Stimulated activated naive CD8-positive, alpha-beta T cell treated with anti-CD3 and anti-CD28 coated beads, Interleukin-15, Interleukin-2, amounts not matched to agents 100 ng/mL and 50 ng/mL, for 24 hours (primary cell): ENCODE measurements at regions not wholly inside any gene's neighbourhood (a gene's known extent, or its start where the extent isn't known, plus 50 kb on each side); places are given as distances from the start of the nearest gene placed in this dataset.
"Not testable (repeated sequence)": the region's sequence is repeated elsewhere in the genome, so short reads cannot be mapped to it uniquely, and the experiment has no call there.

Experiments used
- H3K27ac Mint-ChIP-seq: one replicate; pipeline ENCODE4 v1.8.0; 2021; ENCODE audit warnings: mild to moderate bottlenecking, mixed read lengths
- H3K27me3 Mint-ChIP-seq: one replicate; pipeline ENCODE4 v1.8.0; 2021; ENCODE audit warnings: mixed read lengths
- H3K36me3 Mint-ChIP-seq: one replicate; pipeline ENCODE4 v1.8.0; 2021; ENCODE audit warnings: low read depth, mixed read lengths
- H3K4me1 Mint-ChIP-seq: one replicate; pipeline ENCODE4 v1.8.0; 2021; ENCODE audit warnings: low read depth, mixed read lengths
- H3K4me3 Mint-ChIP-seq: one replicate; pipeline ENCODE4 v1.8.0; 2021; ENCODE audit warnings: mild to moderate bottlenecking, mixed read lengths
- H3K9me3 Mint-ChIP-seq: one replicate; pipeline ENCODE4 v1.8.0; 2021; ENCODE audit warnings: mixed read lengths

DNA sequence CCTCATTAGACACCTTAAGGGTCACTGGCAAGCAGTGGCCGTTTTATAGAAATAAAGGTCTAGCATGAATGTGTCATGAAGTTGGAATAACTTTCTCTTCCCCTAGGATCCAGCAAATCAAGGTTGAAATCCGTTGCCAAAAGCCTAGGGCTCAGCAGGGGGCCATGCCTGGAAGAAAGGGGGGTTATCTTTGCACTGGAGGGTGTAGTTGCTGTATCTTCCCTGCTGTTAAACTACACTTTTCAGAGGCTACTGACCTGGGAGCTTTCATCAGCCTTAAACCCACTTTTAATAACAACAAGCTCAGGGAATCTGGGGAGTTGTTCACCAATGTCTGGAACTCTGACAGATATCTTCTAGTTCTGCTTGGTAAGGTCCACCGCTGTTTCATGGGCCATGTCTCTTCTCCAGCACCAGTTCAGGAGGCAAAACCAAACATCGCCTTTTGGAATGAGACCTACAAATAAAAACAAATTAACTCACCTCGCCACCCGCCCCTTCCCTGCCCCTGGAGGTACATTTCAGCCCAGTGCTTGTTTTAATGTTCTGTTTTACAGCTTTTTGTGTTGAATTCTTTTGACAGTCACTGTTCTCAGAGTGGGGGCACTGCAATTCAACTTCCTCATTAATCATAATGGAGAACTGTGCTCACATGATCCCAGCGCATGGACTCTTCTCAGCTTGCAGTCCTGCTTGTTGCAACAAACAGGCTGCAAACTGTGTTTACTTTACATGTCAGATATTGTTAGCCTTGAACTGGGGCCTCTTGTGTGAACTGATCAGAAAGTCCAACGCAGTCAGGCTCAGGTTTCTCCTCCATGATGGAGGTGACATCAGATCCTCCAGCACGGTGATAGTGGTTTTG, 508.7 kb downstream of the KCNJ2 start:
- H3K9me3 Mint-ChIP-seq: no peaks in the 10 kb centered on the region

DNA sequence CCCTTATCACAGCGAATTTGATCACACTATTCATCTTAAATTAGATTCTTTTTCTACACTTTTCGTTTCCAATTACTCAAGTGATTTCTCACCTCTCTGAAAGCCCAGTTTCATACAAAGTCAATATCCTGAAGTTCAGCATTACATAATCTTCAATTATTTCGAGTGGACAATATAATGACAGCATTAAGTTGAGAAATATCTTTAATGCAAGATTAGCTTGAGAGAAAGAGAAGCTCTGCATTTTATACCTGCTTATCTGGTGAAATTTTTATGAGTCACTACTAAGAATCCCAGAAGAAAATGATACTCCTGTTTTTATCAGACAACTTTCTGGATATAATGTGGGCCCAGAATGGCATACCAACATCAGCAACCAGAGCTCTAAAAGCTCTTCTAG, 509.6 kb downstream of the KCNJ2 start:
- H3K27me3 Mint-ChIP-seq: no peaks in the 10 kb centered on the region
- no peaks in the 10 kb centered on the region for H3K4me1 Mint-ChIP-seq
- H3K9me3 Mint-ChIP-seq: no peaks in the 10 kb centered on the region
- no peaks in the 10 kb centered on the region for H3K36me3 Mint-ChIP-seq
- no peak overlapping the region for H3K4me3 Mint-ChIP-seq
- no peak overlapping the region for H3K27ac Mint-ChIP-seq

More for the DNA sequence above, 508.7 kb downstream of the KCNJ2 start:
- H3K27me3 Mint-ChIP-seq: no peaks in the 10 kb centered on the region
- H3K4me1 Mint-ChIP-seq: no peaks in the 10 kb centered on the region
- no peaks in the 10 kb centered on the region for H3K36me3 Mint-ChIP-seq
- H3K27ac Mint-ChIP-seq: no peak overlapping the region
- no peak overlapping the region for H3K4me3 Mint-ChIP-seq

GRCh38 chr17:70683936-70684335, 514.6 kb downstream of the KCNJ2 start:
- no peaks in the 10 kb centered on the region for H3K27me3 Mint-ChIP-seq
- H3K4me1 Mint-ChIP-seq: no peaks in the 10 kb centered on the region
- H3K27ac Mint-ChIP-seq: no peak overlapping the region
- no peaks in the 10 kb centered on the region for H3K9me3 Mint-ChIP-seq
- H3K4me3 Mint-ChIP-seq: no peak overlapping the region
- no peaks in the 10 kb centered on the region for H3K36me3 Mint-ChIP-seq

GRCh38 chr17:70687421-70687820, 518.1 kb downstream of the KCNJ2 start:
- H3K4me3 Mint-ChIP-seq: no peak overlapping the region
- no peaks in the 10 kb centered on the region for H3K27me3 Mint-ChIP-seq
- H3K9me3 Mint-ChIP-seq: no peaks in the 10 kb centered on the region
- H3K27ac Mint-ChIP-seq: no peak overlapping the region
- no peaks in the 10 kb centered on the region for H3K4me1 Mint-ChIP-seq
- H3K36me3 Mint-ChIP-seq: no peaks in the 10 kb centered on the region

- no peaks in the 10 kb centered on the region for H3K27me3 Mint-ChIP-seq
- no peaks in the 10 kb centered on the region for H3K4me1 Mint-ChIP-seq
- H3K4me3 Mint-ChIP-seq: no peak overlapping the region
- H3K9me3 Mint-ChIP-seq: no peaks in the 10 kb centered on the region
- H3K27ac Mint-ChIP-seq: no peak overlapping the region
- no peaks in the 10 kb centered on the region for H3K36me3 Mint-ChIP-seq
Observed at GRCh38 chr17:70691150-70691549, 521.8 kb downstream of the KCNJ2 start.

- Mint-ChIP-seq H3K27ac (no peak overlapping the region), H3K27me3 (no peaks in the 10 kb centered on the region), H3K4me1 (no peaks in the 10 kb centered on the region), H3K4me3 (no peak overlapping the region), H3K36me3 (no peaks in the 10 kb centered on the region), H3K9me3 (no peaks in the 10 kb centered on the region)
Observed at GRCh38 chr17:70699408-70699807, 530.1 kb downstream of the KCNJ2 start.

DNA sequence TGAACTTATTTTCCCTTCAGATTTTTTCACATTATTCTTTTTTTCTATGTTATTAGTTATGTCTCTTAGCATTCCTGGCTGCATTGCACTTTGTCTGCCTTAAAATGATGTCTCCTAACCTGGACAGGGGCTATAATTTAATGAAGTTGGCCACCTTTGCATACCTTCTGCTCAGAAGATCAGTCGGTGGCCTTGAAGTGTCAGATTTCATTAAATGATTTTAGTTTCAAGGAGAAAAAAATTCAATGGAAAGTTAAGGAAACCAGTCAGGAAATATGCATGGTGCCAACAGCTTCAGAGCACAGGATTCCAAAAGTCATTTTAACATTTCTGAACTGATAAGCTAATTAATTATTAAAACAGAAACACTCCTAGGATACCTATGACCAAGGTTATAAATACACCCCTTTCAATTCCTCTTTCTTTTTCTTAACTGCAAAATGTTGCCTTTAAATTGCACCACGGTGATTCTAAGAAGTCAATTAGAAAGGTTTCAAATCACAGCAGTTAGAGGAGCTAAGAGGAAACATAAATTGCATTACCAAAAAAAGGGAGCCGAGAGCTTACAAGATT, 533.4 kb downstream of the KCNJ2 start:
- no peaks in the 10 kb centered on the region for H3K27me3 Mint-ChIP-seq
- no peak overlapping the region for H3K27ac Mint-ChIP-seq
- H3K4me1 Mint-ChIP-seq: no peaks in the 10 kb centered on the region
- H3K36me3 Mint-ChIP-seq: no peaks in the 10 kb centered on the region
- peaks cover 5% of the 10 kb centered on the region for H3K9me3 Mint-ChIP-seq
- no peak overlapping the region for H3K4me3 Mint-ChIP-seq

GRCh38 chr17:70709596-70709995, 540.3 kb downstream of the KCNJ2 start:
- H3K4me1 Mint-ChIP-seq: no peaks in the 10 kb centered on the region

DNA sequence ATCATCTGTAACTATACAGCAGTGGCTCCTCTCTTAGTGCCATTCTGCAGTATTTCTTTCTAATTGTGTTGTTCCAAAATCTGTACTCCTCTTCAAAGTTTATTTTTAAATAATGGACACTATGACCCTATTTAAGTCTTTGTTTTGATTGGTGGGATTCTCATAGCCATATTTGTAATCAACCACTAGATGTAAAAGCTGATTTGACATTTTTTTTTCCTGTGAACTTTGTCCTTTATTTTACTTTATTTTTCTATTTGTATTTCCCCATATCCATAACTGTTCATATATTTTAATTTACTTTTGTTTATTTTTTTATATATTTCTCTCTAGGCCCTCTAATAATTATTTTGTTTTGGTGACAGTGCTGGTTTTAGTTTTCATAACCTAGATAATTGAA, 544.4 kb downstream of the KCNJ2 start:
- Mint-ChIP-seq H3K9me3 (no peaks in the 10 kb centered on the region), H3K4me1 (no peaks in the 10 kb centered on the region)

More at GRCh38 chr17:70709596-70709995, 540.3 kb downstream of the KCNJ2 start:
- no peak overlapping the region for H3K4me3 Mint-ChIP-seq
- no peaks in the 10 kb centered on the region for H3K27me3 Mint-ChIP-seq
- no peaks in the 10 kb centered on the region for H3K36me3 Mint-ChIP-seq
- H3K27ac Mint-ChIP-seq: no peak overlapping the region
- peaks cover 4% of the 10 kb centered on the region for H3K9me3 Mint-ChIP-seq

GRCh38 chr17:70716551-70716950, 547.2 kb downstream of the KCNJ2 start:
- Mint-ChIP-seq H3K4me3 (no peak overlapping the region), H3K36me3 (no peaks in the 10 kb centered on the region), H3K27me3 (no peaks in the 10 kb centered on the region), H3K9me3 (no peaks in the 10 kb centered on the region), H3K27ac (no peak overlapping the region), H3K4me1 (no peaks in the 10 kb centered on the region)

More for the DNA sequence above, 544.4 kb downstream of the KCNJ2 start:
- no peaks in the 10 kb centered on the region for H3K36me3 Mint-ChIP-seq
- H3K27me3 Mint-ChIP-seq: no peaks in the 10 kb centered on the region
- H3K27ac Mint-ChIP-seq: no peak overlapping the region
- H3K4me3 Mint-ChIP-seq: no peak overlapping the region

GRCh38 chr17:70717042-70717441, 547.7 kb downstream of the KCNJ2 start:
- no peaks in the 10 kb centered on the region for H3K9me3 Mint-ChIP-seq
- no peaks in the 10 kb centered on the region for H3K36me3 Mint-ChIP-seq
- no peaks in the 10 kb centered on the region for H3K4me1 Mint-ChIP-seq
- no peaks in the 10 kb centered on the region for H3K27me3 Mint-ChIP-seq
- H3K27ac Mint-ChIP-seq: no peak overlapping the region
- H3K4me3 Mint-ChIP-seq: no peak overlapping the region

GRCh38 chr17:70736375-70736957, 567.1 kb downstream of the KCNJ2 start:
- H3K9me3 Mint-ChIP-seq: no peaks in the 10 kb centered on the region
- no peak overlapping the region for H3K4me3 Mint-ChIP-seq
- H3K4me1 Mint-ChIP-seq: no peaks in the 10 kb centered on the region
- no peaks in the 10 kb centered on the region for H3K36me3 Mint-ChIP-seq
- no peak overlapping the region for H3K27ac Mint-ChIP-seq
- H3K27me3 Mint-ChIP-seq: peaks cover 12% of the 10 kb centered on the region

DNA sequence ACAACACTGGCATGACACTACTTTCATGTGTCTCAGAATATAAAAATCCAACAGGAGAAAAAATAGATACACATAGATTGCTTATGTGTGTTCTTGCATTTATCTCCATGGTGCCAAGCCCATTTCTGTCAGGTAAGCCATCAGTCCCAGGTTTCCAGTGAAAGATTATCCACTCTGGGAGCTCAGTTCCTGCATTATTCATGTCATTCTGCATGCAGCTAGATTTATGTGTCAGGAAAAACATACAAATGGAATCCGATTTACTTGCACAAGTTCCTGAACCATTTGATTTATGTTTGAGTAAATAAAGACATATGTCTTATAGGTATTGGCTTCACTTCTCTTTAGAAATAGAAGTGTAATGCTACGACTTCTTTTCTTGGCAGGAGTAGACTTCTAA, 569.7 kb downstream of the KCNJ2 start:
- Mint-ChIP-seq H3K9me3 (no peaks in the 10 kb centered on the region), H3K27ac (no peak overlapping the region), H3K4me1 (no peaks in the 10 kb centered on the region), H3K36me3 (no peaks in the 10 kb centered on the region), H3K4me3 (no peak overlapping the region), H3K27me3 (peaks cover 8% of the 10 kb centered on the region)

DNA sequence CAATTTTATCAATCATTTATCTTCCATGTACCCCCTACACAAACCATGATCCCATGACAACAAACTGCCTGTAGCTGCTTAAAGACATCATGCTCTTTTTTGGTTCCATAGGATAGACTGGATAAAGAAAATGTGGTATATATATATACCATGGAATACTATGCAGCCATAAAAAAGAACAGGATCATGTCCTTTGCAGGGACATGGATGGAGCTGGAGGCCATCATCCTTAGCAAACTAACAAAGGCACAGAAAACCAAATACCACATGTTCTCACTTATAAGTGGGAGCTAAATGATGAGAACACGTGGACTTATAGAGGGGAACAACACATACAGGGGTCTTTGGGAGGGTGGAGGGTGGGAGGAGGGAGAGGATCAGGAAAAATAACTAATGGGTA, 577.2 kb downstream of the KCNJ2 start:
- not testable (repeated sequence) for H3K4me1 Mint-ChIP-seq, H3K27me3 Mint-ChIP-seq, H3K4me3 Mint-ChIP-seq, H3K27ac Mint-ChIP-seq, H3K36me3 Mint-ChIP-seq, H3K9me3 Mint-ChIP-seq

- no peak overlapping the region for H3K4me3 Mint-ChIP-seq
- no peaks in the 10 kb centered on the region for H3K36me3 Mint-ChIP-seq
- peaks cover 4% of the 10 kb centered on the region for H3K9me3 Mint-ChIP-seq
Observed at GRCh38 chr17:70750983-70751382, 581.7 kb downstream of the KCNJ2 start.

More at GRCh38 chr17:70750983-70751382, 581.7 kb downstream of the KCNJ2 start:
- Mint-ChIP-seq H3K27me3 (no peaks in the 10 kb centered on the region), H3K27ac (no peak overlapping the region), H3K4me1 (no peaks in the 10 kb centered on the region)
